CD4-positive, alpha-beta T cell treated with Interleukin-15 for 1 hour (primary cell): ENCODE measurements at regions not wholly inside any gene's neighbourhood (a gene's known extent, or its start where the extent isn't known, plus 50 kb on each side); places are given as distances from the start of the nearest gene placed in this dataset.

Experiments
- DNase-seq: peaks from one replicate; pipeline ENCODE4 v3.0.0-alpha.2; 2020

GRCh38 chr4:152109531-152110509 lies 349.0 kb upstream of the GATB start:
- DNase-seq = no peak

- no peak for DNase-seq
Measured at GRCh38 chr4:152107736-152108500, 347.1 kb upstream of the GATB start.

- no peak for DNase-seq
Measured at GRCh38 chr4:152106781-152107321, 346.0 kb upstream of the GATB start.

- DNase-seq = no peak
Measured at GRCh38 chr4:152106113-152106763, 345.4 kb upstream of the GATB start.

GRCh38 chr4:152104901-152105357 lies 344.1 kb upstream of the GATB start:
- no peak for DNase-seq

- no peak for DNase-seq
Measured at GRCh38 chr4:152104356-152104755, 343.5 kb upstream of the GATB start.

- DNase-seq = no peak
Measured at GRCh38 chr4:152103181-152103901, 342.5 kb upstream of the GATB start.

- DNase-seq = no peak
Measured at GRCh38 chr4:152102436-152103000, 341.7 kb upstream of the GATB start.

GRCh38 chr4:152101556-152102435 lies 341.0 kb upstream of the GATB start:
- no peak for DNase-seq

GRCh38 chr4:152100379-152101201 lies 339.8 kb upstream of the GATB start:
- peak; percentile 87 for DNase-seq

GRCh38 chr4:152099981-152100378 lies 339.2 kb upstream of the GATB start:
- no peak for DNase-seq

- no peak for DNase-seq
Measured at GRCh38 chr4:152099555-152099954, 338.7 kb upstream of the GATB start.

- DNase-seq = no peak
Measured at GRCh38 chr4:152099061-152099425, 338.2 kb upstream of the GATB start.

- DNase-seq = no peak
Measured at GRCh38 chr4:152098365-152099060, 337.7 kb upstream of the GATB start.

- DNase-seq = no peak
Measured at GRCh38 chr4:152097371-152097770, 336.6 kb upstream of the GATB start.

GRCh38 chr4:152095701-152096070 lies 334.9 kb upstream of the GATB start:
- no peak for DNase-seq

- DNase-seq = no peak
Measured at GRCh38 chr4:152094970-152095700, 334.3 kb upstream of the GATB start.

- DNase-seq = no peak
Measured at GRCh38 chr4:152091405-152091804, 330.6 kb upstream of the GATB start.

GRCh38 chr4:152090543-152090942 lies 329.7 kb upstream of the GATB start:
- no peak for DNase-seq
